ENCODE measurements at regions not wholly inside any gene's neighbourhood (a gene's known extent, or its start where the extent isn't known, plus 50 kb on each side); places are given as distances from the start of the nearest gene placed in this dataset.

GRCh38 chr14:45531022-45531421, 278.0 kb upstream of the MIS18BP1 start:
- ATAC-seq (ENCODE audit: low read depth) (no peak), DNase-seq (ENCODE audit: low spot score) (no peak)
- no peak overlapping the region for H3K27ac ChIP-seq (ENCODE audit: poor library complexity, severe bottlenecking)
- no peak for TF ChIP-seq CTCF (IDR thresholded peaks at IDR 0.05; ENCODE audit: poor library complexity, severe bottlenecking)
- no peak overlapping the region for H3K4me3 ChIP-seq (ENCODE audit: severe bottlenecking)
- H3K4me1 ChIP-seq (ENCODE audit: insufficient read depth, poor library complexity, severe bottlenecking): no peaks in the 10 kb centered on the region
- H3K27me3 ChIP-seq (ENCODE audit: insufficient read depth, poor library complexity, severe bottlenecking): peaks cover 26% of the 10 kb centered on the region
- no peaks in the 10 kb centered on the region for H3K9me3 ChIP-seq (ENCODE audit: severe bottlenecking)
- H3K36me3 ChIP-seq (ENCODE audit: low read depth): no peaks in the 10 kb centered on the region

GRCh38 chr14:45526715-45527549, 273.9 kb upstream of the MIS18BP1 start:
- Histone ChIP-seq H3K36me3 (ENCODE audit: low read depth) (no peaks in the 10 kb centered on the region), H3K4me3 (ENCODE audit: severe bottlenecking) (no peak overlapping the region), H3K9me3 (ENCODE audit: severe bottlenecking) (no peaks in the 10 kb centered on the region), H3K27me3 (ENCODE audit: insufficient read depth, poor library complexity, severe bottlenecking) (peaks cover 11% of the 10 kb centered on the region), H3K4me1 (ENCODE audit: insufficient read depth, poor library complexity, severe bottlenecking) (no peaks in the 10 kb centered on the region), H3K27ac (ENCODE audit: poor library complexity, severe bottlenecking) (no peak overlapping the region)
- peak; percentile 89 for ATAC-seq (ENCODE audit: low read depth)
- TF ChIP-seq CTCF (IDR thresholded peaks at IDR 0.05; ENCODE audit: poor library complexity, severe bottlenecking): peak; percentile 83
- no peak for DNase-seq (ENCODE audit: low spot score)

- H3K36me3 ChIP-seq (ENCODE audit: low read depth): no peaks in the 10 kb centered on the region
- ATAC-seq (ENCODE audit: low read depth): no peak
- no peaks in the 10 kb centered on the region for H3K9me3 ChIP-seq (ENCODE audit: severe bottlenecking)
- H3K27me3 ChIP-seq (ENCODE audit: insufficient read depth, poor library complexity, severe bottlenecking): peaks cover 10% of the 10 kb centered on the region
- H3K4me3 ChIP-seq (ENCODE audit: severe bottlenecking): no peak overlapping the region
- no peak for TF ChIP-seq CTCF (IDR thresholded peaks at IDR 0.05; ENCODE audit: poor library complexity, severe bottlenecking)
- H3K4me1 ChIP-seq (ENCODE audit: insufficient read depth, poor library complexity, severe bottlenecking): no peaks in the 10 kb centered on the region
- DNase-seq (ENCODE audit: low spot score): no peak
- no peak overlapping the region for H3K27ac ChIP-seq (ENCODE audit: poor library complexity, severe bottlenecking)
Measured at GRCh38 chr14:45519766-45520165, 266.8 kb upstream of the MIS18BP1 start.

GRCh38 chr14:45492876-45493275, 239.9 kb upstream of the MIS18BP1 start:
- H3K27me3 ChIP-seq (ENCODE audit: insufficient read depth, poor library complexity, severe bottlenecking): no peaks in the 10 kb centered on the region
- H3K36me3 ChIP-seq (ENCODE audit: low read depth): no peaks in the 10 kb centered on the region
- no peak for TF ChIP-seq CTCF (IDR thresholded peaks at IDR 0.05; ENCODE audit: poor library complexity, severe bottlenecking)
- ATAC-seq (ENCODE audit: low read depth) (peak; percentile 12; the same call in 1 of the 3 replicates), DNase-seq (ENCODE audit: low spot score) (no peak)
- H3K27ac ChIP-seq (ENCODE audit: poor library complexity, severe bottlenecking): no peak overlapping the region
- H3K4me1 ChIP-seq (ENCODE audit: insufficient read depth, poor library complexity, severe bottlenecking): no peaks in the 10 kb centered on the region
- no peak overlapping the region for H3K4me3 ChIP-seq (ENCODE audit: severe bottlenecking)
- H3K9me3 ChIP-seq (ENCODE audit: severe bottlenecking): no peaks in the 10 kb centered on the region

- no peak for TF ChIP-seq CTCF (IDR thresholded peaks at IDR 0.05; ENCODE audit: poor library complexity, severe bottlenecking)
- H3K27me3 ChIP-seq (ENCODE audit: insufficient read depth, poor library complexity, severe bottlenecking): no peaks in the 10 kb centered on the region
- H3K9me3 ChIP-seq (ENCODE audit: severe bottlenecking): no peaks in the 10 kb centered on the region
- no peak overlapping the region for H3K27ac ChIP-seq (ENCODE audit: poor library complexity, severe bottlenecking)
- DNase-seq (ENCODE audit: low spot score) (no peak), ATAC-seq (ENCODE audit: low read depth) (no peak)
- no peak overlapping the region for H3K4me3 ChIP-seq (ENCODE audit: severe bottlenecking)
- no peaks in the 10 kb centered on the region for H3K36me3 ChIP-seq (ENCODE audit: low read depth)
- H3K4me1 ChIP-seq (ENCODE audit: insufficient read depth, poor library complexity, severe bottlenecking): no peaks in the 10 kb centered on the region
Measured at GRCh38 chr14:45491914-45492313, 238.9 kb upstream of the MIS18BP1 start.
